ENCODE measurements at regions not wholly inside any gene's neighbourhood (a gene's known extent, or its start where the extent isn't known, plus 50 kb on each side); places are given as distances from the start of the nearest gene placed in this dataset.

DNA sequence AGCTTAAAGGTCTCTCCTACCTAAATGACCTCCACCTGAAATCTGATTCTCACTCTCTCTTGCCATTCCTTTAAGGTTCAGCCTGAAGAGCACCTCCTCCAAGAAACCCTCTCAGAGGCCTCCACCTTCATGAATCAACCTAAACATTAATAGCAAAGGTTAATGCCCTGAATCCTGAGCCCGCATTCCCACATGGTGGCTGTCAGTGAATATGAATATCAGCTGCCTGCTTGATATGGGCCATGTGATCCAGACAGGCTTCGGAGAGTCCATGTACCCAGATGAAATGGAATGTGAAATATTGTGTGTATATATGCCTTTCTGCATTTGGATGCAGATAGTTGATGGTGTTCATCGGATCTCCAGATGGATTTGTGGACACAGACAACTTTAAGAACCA is 317.5 kb downstream of the TOX3 start:
- TF ChIP-seq, protein P1, sequence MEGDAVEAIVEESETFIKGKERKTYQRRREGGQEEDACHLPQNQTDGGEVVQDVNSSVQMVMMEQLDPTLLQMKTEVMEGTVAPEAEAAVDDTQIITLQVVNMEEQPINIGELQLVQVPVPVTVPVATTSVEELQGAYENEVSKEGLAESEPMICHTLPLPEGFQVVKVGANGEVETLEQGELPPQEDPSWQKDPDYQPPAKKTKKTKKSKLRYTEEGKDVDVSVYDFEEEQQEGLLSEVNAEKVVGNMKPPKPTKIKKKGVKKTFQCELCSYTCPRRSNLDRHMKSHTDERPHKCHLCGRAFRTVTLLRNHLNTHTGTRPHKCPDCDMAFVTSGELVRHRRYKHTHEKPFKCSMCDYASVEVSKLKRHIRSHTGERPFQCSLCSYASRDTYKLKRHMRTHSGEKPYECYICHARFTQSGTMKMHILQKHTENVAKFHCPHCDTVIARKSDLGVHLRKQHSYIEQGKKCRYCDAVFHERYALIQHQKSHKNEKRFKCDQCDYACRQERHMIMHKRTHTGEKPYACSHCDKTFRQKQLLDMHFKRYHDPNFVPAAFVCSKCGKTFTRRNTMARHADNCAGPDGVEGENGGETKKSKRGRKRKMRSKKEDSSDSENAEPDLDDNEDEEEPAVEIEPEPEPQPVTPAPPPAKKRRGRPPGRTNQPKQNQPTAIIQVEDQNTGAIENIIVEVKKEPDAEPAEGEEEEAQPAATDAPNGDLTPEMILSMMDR (conservative IDR thresholded peaks at IDR 0.05): no peak
- TF ChIP-seq EZH2 (IDR thresholded peaks at IDR 0.05; ENCODE audit: low read depth): no peak
